Endothelial cell of umbilical vein (primary cell): ENCODE measurements at regions not wholly inside any gene's neighbourhood (a gene's known extent, or its start where the extent isn't known, plus 50 kb on each side); places are given as distances from the start of the nearest gene placed in this dataset.

Experiments used
- GATA2 ChIP-seq: IDR thresholded peaks from 2 replicates; pipeline ENCODE4 v1.7.0; 2011; ENCODE audit warnings: low read depth, mild to moderate bottlenecking, moderate library complexity, mixed read lengths, low read length; ENCODE audit not compliant: insufficient read length, insufficient read depth
- JUN ChIP-seq: IDR thresholded peaks from 2 replicates; pipeline ENCODE4 v1.6.1; 2011; ENCODE audit warnings: borderline replicate concordance, low read depth; ENCODE audit not compliant: insufficient read length, insufficient read depth
- MAX ChIP-seq: IDR thresholded peaks from 2 replicates; pipeline ENCODE4 v1.6.1; 2011; ENCODE audit not compliant: insufficient read depth, insufficient read length
- POLR2A ChIP-seq: IDR thresholded peaks from 2 replicates; pipeline ENCODE4 v1.6.1; 2012; ENCODE audit warnings: low read depth, mild to moderate bottlenecking, control low read depth, low read length
- TF ChIP-seq, protein P1 (sequence below), 2 donors: IDR thresholded peaks; 1 replicate in 1 of 2; 2 replicates in 1 of 2; pipeline ENCODE4 v1.5.1; 2011; ENCODE audit warnings: low read length in 2 of 2, mild to moderate bottlenecking in 2 of 2, moderate library complexity in 2 of 2, control low read depth in 1 of 2, inconsistent platforms in 1 of 2, low read depth in 1 of 2; ENCODE audit not compliant: insufficient read depth in 1 of 2; ENCODE audit errors: extremely low read depth in 1 of 2

DNA sequence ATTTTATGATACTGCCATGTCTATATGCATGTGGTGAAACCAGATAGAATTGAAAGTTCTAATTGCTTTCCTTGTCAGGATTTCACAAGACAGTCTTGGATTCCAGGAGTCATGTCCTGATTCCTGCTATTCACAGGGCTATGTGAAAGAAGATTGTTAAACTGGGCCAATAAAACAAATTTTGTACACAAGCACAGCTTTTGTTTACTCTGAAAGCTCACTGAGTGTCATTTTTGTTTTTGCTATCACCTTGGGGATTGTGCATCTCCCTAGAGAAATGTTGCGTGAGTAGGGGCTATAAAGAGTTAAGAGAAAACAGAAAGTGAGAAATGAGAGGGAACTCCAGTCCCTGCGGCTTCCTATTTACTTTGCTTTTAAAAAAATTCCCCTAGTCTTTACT lies 627.5 kb downstream of the PKHD1 start:
- no peak for TF ChIP-seq GATA2
- no peak for TF ChIP-seq POLR2A
- TF ChIP-seq MAX, result no peak
- TF ChIP-seq, protein P1, sequence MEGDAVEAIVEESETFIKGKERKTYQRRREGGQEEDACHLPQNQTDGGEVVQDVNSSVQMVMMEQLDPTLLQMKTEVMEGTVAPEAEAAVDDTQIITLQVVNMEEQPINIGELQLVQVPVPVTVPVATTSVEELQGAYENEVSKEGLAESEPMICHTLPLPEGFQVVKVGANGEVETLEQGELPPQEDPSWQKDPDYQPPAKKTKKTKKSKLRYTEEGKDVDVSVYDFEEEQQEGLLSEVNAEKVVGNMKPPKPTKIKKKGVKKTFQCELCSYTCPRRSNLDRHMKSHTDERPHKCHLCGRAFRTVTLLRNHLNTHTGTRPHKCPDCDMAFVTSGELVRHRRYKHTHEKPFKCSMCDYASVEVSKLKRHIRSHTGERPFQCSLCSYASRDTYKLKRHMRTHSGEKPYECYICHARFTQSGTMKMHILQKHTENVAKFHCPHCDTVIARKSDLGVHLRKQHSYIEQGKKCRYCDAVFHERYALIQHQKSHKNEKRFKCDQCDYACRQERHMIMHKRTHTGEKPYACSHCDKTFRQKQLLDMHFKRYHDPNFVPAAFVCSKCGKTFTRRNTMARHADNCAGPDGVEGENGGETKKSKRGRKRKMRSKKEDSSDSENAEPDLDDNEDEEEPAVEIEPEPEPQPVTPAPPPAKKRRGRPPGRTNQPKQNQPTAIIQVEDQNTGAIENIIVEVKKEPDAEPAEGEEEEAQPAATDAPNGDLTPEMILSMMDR (IDR thresholded peaks at IDR 0.05; ENCODE audit: extremely low read depth in 1 of 2, insufficient read depth in 1 of 2, low read depth in 1 of 2, low read length in 2 of 2), result no peak
- TF ChIP-seq JUN, result no peak
